ENCODE measurements at regions not wholly inside any gene's neighbourhood (a gene's known extent, or its start where the extent isn't known, plus 50 kb on each side); places are given as distances from the start of the nearest gene placed in this dataset.

DNA sequence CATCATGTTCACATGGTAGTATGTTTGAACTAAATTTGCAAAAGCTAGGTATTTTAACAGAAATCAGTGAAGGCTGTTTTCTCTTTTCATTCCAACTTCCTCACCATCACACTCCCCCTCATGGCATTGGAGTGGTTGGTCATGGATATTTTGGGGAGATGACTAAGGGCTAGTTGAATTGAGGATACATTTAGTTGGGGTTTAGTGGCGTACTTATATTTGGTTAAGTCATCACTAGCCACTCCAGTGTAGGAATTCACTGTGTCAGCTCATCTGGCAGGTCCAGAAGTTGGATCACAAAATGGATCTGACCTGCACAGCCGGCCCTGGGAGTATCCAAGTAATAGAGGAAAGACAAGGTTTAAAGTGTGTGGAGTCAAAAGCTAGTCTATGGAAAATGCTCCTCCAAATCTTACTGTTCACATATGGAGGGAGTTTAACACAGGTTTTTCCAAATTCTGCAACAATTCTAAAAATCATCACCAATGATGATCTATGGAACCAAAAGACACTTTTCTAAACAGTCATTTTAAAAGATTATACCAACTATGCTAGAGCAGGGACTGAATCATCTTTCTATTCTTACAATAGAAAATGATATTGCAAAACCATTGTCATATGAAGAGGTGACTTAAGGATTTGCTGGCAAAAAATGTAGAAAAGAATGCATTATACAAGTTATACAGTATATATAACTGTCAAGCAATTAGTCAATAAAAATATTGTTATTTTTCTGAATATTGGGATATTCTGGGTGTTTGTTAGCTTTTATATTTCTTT is 247.8 kb upstream of the PEX5L start:
- TF ChIP-seq, protein P1, sequence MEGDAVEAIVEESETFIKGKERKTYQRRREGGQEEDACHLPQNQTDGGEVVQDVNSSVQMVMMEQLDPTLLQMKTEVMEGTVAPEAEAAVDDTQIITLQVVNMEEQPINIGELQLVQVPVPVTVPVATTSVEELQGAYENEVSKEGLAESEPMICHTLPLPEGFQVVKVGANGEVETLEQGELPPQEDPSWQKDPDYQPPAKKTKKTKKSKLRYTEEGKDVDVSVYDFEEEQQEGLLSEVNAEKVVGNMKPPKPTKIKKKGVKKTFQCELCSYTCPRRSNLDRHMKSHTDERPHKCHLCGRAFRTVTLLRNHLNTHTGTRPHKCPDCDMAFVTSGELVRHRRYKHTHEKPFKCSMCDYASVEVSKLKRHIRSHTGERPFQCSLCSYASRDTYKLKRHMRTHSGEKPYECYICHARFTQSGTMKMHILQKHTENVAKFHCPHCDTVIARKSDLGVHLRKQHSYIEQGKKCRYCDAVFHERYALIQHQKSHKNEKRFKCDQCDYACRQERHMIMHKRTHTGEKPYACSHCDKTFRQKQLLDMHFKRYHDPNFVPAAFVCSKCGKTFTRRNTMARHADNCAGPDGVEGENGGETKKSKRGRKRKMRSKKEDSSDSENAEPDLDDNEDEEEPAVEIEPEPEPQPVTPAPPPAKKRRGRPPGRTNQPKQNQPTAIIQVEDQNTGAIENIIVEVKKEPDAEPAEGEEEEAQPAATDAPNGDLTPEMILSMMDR (IDR thresholded peaks at IDR 0.05 in 8 of 11, conservative IDR thresholded peaks at IDR 0.05 in 3 of 11) = no peak
- TF ChIP-seq POLR2A (IDR thresholded peaks at IDR 0.05) = no peak
